Spleen (tissue), 11 donors: ENCODE measurements at regions not wholly inside any gene's neighbourhood (a gene's known extent, or its start where the extent isn't known, plus 50 kb on each side); places are given as distances from the start of the nearest gene placed in this dataset.

Experiments used
- DNase-seq: peaks from one replicate; pipeline ENCODE4 v3.0.0-alpha.2; 2020
- H3K27ac ChIP-seq, 8 donors: fragments of 200-600 bp; sonication (generic) in 7 of 8; 1 replicate in 4 of 8; 2 replicates in 4 of 8; pipeline versions ENCODE4 v1.5.0 to v1.8.0; 2016 to 2021; ENCODE audit warnings: inconsistent platforms in 4 of 8, mild to moderate bottlenecking in 4 of 8, moderate library complexity in 1 of 8
- H3K27me3 ChIP-seq, 7 donors: fragments of 200-600 bp; sonication (generic) in 6 of 7; replicated peaks in 1 of 7; 1 replicate in 4 of 7; 2 replicates in 3 of 7; pipeline versions ENCODE4 v1.5.0 to v1.8.0; 2016 to 2021; ENCODE audit warnings: inconsistent platforms in 3 of 7, mild to moderate bottlenecking in 1 of 7
- H3K36me3 ChIP-seq, 6 donors: fragments of 200-600 bp; sonication (generic) in 5 of 6; 1 replicate in 4 of 6; 2 replicates in 2 of 6; pipeline versions ENCODE4 v1.5.0 to v1.8.0; 2016 to 2021; ENCODE audit warnings: inconsistent platforms in 2 of 6
- H3K4me1 ChIP-seq, 6 donors: fragments of 200-600 bp; sonication (generic) in 5 of 6; 1 replicate in 3 of 6; 2 replicates in 3 of 6; pipeline versions ENCODE4 v1.5.0 to v1.8.0; 2016 to 2021; ENCODE audit warnings: inconsistent platforms in 3 of 6
- H3K4me3 ChIP-seq, 8 donors: fragments of 200-600 bp; sonication (generic) in 7 of 8; 1 replicate in 4 of 8; 2 replicates in 4 of 8; pipeline versions ENCODE4 v1.5.0 to v1.8.0; 2016 to 2021; ENCODE audit warnings: inconsistent platforms in 4 of 8, mild to moderate bottlenecking in 4 of 8, moderate library complexity in 2 of 8
- H3K9me3 ChIP-seq, 8 donors: fragments of 200-600 bp; sonication (generic) in 7 of 8; 1 replicate in 4 of 8; 2 replicates in 4 of 8; pipeline versions ENCODE4 v1.5.0 to v1.8.0; 2016 to 2021; ENCODE audit warnings: inconsistent platforms in 4 of 8
- POLR2A ChIP-seq, 3 donors: fragments of 450-650 bp; IDR thresholded peaks; one replicate each; pipeline ENCODE4 v1.5.1; 2017; ENCODE audit warnings: antibody characterized with exemption in 3 of 3, mild to moderate bottlenecking in 1 of 3
- POLR2AphosphoS5 ChIP-seq, 3 donors: sonication (generic); formaldehyde crosslinking; IDR thresholded peaks; one replicate each; pipeline ENCODE4 v1.5.1; 2017; ENCODE audit warnings: antibody characterized with exemption in 3 of 3
- WGBS, 5 donors: extraction: QIAGEN DNeasy Blood & Tissue Kit in 3 of 5; methylation state at CpG; one replicate each; pipeline versions ENCODE4 v1.1.5 to v1.1.7; 2013 to 2018; 5-methylcytosine and 5-hydroxymethylcytosine counted together
- intact Hi-C: fragments of 100-400 bp; cut with DNase I; formaldehyde crosslinking; loops from one replicate; pipeline ENCODE4 v1.15.0; 2023; ENCODE audit warnings: low total_unique reads
- TF ChIP-seq, protein P1 (sequence below), 11 experiments: fragments of 200-600 bp in 7 of 11; fragments of 450-650 bp in 4 of 11; sonication (generic) in 4 of 11; IDR thresholded peaks in 8 of 11; conservative IDR thresholded peaks in 3 of 11; 1 replicate in 7 of 11; 2 replicates in 4 of 11; pipeline versions ENCODE4 v1.4.0 to v1.8.0; 2016 to 2021; ENCODE audit warnings: antibody characterized with exemption in 11 of 11, inconsistent platforms in 4 of 11, mild to moderate bottlenecking in 1 of 11
- donor health status: healthy with polysubstance abuse.
- donor health status: DM: no; HTN: no; CAD: no; lungs with moderate emphysema.
- donor health status: DM: no; HTN: no; CAD: no.
- donor health status: Bipolar disorder and iron deficiency.
- donor health status: healthy.
- donor health status: DM: no; HTN: no; CAD: no.
- donor health status: DM: yes; HTN: yes; CAD: no.

DNA sequence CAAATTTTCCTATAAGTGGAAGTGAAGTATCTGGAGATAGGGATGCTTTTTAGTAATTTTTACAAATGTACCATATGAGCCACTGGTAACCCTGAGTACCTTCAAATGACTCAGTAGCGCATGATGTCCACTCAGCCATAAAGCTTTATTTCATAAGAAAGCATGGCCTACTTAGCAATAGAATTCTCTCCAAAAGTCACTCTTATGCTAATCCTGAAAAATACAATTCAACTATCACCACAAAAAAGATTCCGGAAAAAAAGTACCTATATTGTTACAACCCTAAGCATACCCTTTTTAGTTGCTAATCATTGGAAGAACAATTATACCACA is 732.2 kb downstream of the SOCS6 start:
- Histone ChIP-seq H3K36me3 (no peaks in the 10 kb centered on the region), H3K9me3 (peaks cover 0 to 38% (median 19%) of the 10 kb centered on the region in 8 donors), H3K4me3 (no peak overlapping the region), H3K27me3 (no peaks in the 10 kb centered on the region), H3K4me1 (no peaks in the 10 kb centered on the region), H3K27ac (no peak overlapping the region)
- WGBS, 5 donors, result 93 to 98% (median 96%) methylated on average over 2 of the region's 2 CpGs
- DNase-seq, result no peak
- intact Hi-C loops, result no loop called here
- TF ChIP-seq, protein P1, sequence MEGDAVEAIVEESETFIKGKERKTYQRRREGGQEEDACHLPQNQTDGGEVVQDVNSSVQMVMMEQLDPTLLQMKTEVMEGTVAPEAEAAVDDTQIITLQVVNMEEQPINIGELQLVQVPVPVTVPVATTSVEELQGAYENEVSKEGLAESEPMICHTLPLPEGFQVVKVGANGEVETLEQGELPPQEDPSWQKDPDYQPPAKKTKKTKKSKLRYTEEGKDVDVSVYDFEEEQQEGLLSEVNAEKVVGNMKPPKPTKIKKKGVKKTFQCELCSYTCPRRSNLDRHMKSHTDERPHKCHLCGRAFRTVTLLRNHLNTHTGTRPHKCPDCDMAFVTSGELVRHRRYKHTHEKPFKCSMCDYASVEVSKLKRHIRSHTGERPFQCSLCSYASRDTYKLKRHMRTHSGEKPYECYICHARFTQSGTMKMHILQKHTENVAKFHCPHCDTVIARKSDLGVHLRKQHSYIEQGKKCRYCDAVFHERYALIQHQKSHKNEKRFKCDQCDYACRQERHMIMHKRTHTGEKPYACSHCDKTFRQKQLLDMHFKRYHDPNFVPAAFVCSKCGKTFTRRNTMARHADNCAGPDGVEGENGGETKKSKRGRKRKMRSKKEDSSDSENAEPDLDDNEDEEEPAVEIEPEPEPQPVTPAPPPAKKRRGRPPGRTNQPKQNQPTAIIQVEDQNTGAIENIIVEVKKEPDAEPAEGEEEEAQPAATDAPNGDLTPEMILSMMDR (IDR thresholded peaks at IDR 0.05 in 8 of 11, conservative IDR thresholded peaks at IDR 0.05 in 3 of 11), result no peak
- TF ChIP-seq POLR2AphosphoS5 (IDR thresholded peaks at IDR 0.05), result no peak
- no peak for TF ChIP-seq POLR2A (IDR thresholded peaks at IDR 0.05)

DNA sequence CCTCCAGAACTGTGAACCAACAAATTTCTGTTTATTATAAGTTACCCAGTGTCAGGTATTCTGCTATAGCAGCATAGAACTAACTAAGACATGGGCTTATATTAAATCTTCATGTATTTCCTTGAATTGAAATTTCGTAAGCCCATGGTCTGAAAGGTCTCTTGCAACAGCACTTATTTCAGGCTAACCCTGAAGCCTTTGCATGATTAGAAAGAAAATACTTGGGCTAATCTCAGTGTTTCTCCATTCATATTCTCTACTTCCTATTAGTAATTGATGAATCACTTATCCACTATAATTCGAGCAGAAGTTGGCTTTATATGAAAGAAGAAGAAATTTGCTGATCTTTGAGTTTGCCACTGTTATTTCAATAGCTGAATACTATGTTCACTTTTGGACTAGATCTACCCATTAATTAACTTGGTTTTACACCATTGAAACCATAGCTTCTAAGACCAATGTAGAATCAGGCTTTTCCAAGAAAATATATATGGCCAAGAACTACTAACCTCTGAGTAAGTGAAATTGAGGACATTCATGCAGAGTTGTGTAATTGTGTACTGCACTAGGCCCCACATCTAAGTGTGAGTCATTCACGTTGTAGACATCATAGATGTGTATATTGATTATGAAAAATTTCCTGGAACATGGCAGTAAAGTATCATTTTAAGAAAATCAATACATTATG is 731.6 kb downstream of the SOCS6 start:
- no peaks in the 10 kb centered on the region for H3K36me3 ChIP-seq
- no peak overlapping the region for H3K27ac ChIP-seq
- H3K9me3 ChIP-seq, result peaks cover 0 to 42% (median 22%) of the 10 kb centered on the region in 8 donors
- WGBS, 5 donors, result 71 to 89% (median 80%) methylated on average over 3 of the region's 3 CpGs
- intact Hi-C loops, result no loop called here
- no peak overlapping the region for H3K4me3 ChIP-seq
- TF ChIP-seq POLR2A (IDR thresholded peaks at IDR 0.05) (no peak), POLR2AphosphoS5 (IDR thresholded peaks at IDR 0.05) (no peak)
- TF ChIP-seq, protein P1 (IDR thresholded peaks at IDR 0.05 in 8 of 11, conservative IDR thresholded peaks at IDR 0.05 in 3 of 11), result no peak
- H3K4me1 ChIP-seq, result no peaks in the 10 kb centered on the region
- DNase-seq, result no peak
- H3K27me3 ChIP-seq, result no peaks in the 10 kb centered on the region

DNA sequence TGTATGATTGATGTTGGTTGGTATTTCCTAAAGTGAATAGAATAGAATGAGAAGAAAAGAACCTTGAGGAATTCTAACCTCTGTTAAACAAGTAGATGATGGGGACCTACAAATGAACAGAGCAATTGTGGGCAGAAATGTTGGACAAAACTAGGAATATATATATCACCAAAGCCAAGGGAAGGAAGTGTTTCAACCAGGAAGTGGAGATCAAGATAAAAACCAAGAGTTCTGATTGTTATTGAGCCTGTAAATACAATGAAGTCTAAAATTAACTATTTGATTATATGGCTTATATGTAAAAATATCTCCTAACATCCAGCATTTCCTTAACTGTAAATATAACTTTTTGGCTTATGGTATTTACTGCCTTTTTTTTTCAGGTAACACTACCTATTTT is 730.0 kb downstream of the SOCS6 start:
- Histone ChIP-seq H3K4me3 (no peak overlapping the region), H3K9me3 (peaks cover 0 to 32% (median 22%) of the 10 kb centered on the region in 8 donors), H3K4me1 (no peaks in the 10 kb centered on the region), H3K27ac (no peak overlapping the region), H3K36me3 (no peaks in the 10 kb centered on the region), H3K27me3 (no peaks in the 10 kb centered on the region)
- no peak for DNase-seq
- intact Hi-C loops, result no loop called here
- TF ChIP-seq POLR2AphosphoS5 (IDR thresholded peaks at IDR 0.05) (no peak), POLR2A (IDR thresholded peaks at IDR 0.05) (no peak)
- TF ChIP-seq, protein P1 (IDR thresholded peaks at IDR 0.05 in 8 of 11, conservative IDR thresholded peaks at IDR 0.05 in 3 of 11), result no peak

DNA sequence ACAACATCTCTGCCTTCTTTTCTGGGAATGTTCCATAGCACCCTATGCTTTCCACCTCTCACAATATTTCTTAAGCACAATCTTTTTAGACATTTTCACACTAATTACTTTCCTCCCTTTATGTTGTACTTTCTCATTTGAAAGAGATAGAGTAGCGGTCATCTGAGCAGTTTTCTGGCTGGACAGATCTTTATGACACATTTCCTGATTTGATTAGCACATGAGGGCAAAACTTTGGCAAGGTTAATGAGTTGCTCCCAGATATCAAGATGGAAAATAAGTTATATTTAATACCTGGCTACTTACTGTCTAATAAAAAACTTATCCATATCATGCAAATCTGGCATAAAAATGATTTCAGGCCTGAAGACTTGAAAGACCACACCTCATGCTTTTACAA is 723.9 kb downstream of the SOCS6 start:
- no peaks in the 10 kb centered on the region for H3K4me1 ChIP-seq
- no peak overlapping the region for H3K27ac ChIP-seq
- intact Hi-C loops, result no loop called here
- TF ChIP-seq POLR2A (IDR thresholded peaks at IDR 0.05) (no peak), POLR2AphosphoS5 (IDR thresholded peaks at IDR 0.05) (no peak)
- TF ChIP-seq, protein P1 (IDR thresholded peaks at IDR 0.05 in 8 of 11, conservative IDR thresholded peaks at IDR 0.05 in 3 of 11), result no peak
- no peaks in the 10 kb centered on the region for H3K36me3 ChIP-seq
- DNase-seq, result no peak
- 58 to 84% (median 70%) methylated on average over 1 of the region's 1 CpG for WGBS, 5 donors
- H3K9me3 ChIP-seq, result peaks cover 0 to 22% (median 16%) of the 10 kb centered on the region in 8 donors
- H3K4me3 ChIP-seq, result no peak overlapping the region
- H3K27me3 ChIP-seq, result no peaks in the 10 kb centered on the region
